ENCODE measurements at regions not wholly inside any gene's neighbourhood (a gene's known extent, or its start where the extent isn't known, plus 50 kb on each side); places are given as distances from the start of the nearest gene placed in this dataset.

DNA sequence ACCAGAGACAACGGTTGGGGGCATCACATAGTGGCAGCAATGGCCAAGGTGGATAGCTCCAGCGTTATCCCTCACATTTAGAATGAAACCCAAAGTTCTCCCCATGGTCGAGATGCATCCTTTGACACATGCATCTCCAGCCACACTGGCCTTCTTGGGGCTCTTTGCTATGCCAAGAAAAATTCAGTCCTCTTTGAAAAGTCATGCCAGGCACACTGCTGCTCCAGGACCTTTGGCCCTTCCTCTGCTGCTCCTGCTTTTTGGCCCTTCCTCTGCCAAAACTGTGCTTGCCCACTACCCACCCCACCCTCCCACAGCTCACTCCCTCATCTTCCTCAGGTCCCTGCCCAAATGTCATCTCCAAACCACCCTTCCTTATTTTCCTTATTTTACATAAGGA is 106.4 kb downstream of the C1orf94 start (continued):
- TF ChIP-seq, protein P1, sequence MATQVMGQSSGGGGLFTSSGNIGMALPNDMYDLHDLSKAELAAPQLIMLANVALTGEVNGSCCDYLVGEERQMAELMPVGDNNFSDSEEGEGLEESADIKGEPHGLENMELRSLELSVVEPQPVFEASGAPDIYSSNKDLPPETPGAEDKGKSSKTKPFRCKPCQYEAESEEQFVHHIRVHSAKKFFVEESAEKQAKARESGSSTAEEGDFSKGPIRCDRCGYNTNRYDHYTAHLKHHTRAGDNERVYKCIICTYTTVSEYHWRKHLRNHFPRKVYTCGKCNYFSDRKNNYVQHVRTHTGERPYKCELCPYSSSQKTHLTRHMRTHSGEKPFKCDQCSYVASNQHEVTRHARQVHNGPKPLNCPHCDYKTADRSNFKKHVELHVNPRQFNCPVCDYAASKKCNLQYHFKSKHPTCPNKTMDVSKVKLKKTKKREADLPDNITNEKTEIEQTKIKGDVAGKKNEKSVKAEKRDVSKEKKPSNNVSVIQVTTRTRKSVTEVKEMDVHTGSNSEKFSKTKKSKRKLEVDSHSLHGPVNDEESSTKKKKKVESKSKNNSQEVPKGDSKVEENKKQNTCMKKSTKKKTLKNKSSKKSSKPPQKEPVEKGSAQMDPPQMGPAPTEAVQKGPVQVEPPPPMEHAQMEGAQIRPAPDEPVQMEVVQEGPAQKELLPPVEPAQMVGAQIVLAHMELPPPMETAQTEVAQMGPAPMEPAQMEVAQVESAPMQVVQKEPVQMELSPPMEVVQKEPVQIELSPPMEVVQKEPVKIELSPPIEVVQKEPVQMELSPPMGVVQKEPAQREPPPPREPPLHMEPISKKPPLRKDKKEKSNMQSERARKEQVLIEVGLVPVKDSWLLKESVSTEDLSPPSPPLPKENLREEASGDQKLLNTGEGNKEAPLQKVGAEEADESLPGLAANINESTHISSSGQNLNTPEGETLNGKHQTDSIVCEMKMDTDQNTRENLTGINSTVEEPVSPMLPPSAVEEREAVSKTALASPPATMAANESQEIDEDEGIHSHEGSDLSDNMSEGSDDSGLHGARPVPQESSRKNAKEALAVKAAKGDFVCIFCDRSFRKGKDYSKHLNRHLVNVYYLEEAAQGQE (IDR thresholded peaks at IDR 0.05), result no peak
- TF ChIP-seq SP1 (IDR thresholded peaks at IDR 0.05), result no peak
- no peak for TF ChIP-seq HNF4G (IDR thresholded peaks at IDR 0.05)
- no peak for TF ChIP-seq RXRA (IDR thresholded peaks at IDR 0.05)

GRCh38 chr1:34286511-34286910 is 109.8 kb downstream of the C1orf94 start:
- 77% methylated on average over 6 of the region's 6 CpGs for WGBS
- Histone ChIP-seq H3K9me3 (ENCODE audit: control insufficient read depth in 4 of 4, low read length in 3 of 4) (no peaks in the 10 kb centered on the region), H3K27ac (ENCODE audit: low read depth in 1 of 2, low read length in 2 of 2) (no peak overlapping the region), H3K36me3 (ENCODE audit: control insufficient read depth in 4 of 4, insufficient read depth in 3 of 4, low read depth in 1 of 4, low read length in 3 of 4) (no peaks in the 10 kb centered on the region), H3K27me3 (ENCODE audit: control insufficient read depth in 4 of 4, insufficient read depth in 4 of 4, low read length in 3 of 4) (peaks cover 0 to 3% (median 0%) of the 10 kb centered on the region in 4 donors), H3K9ac (ENCODE audit: low read depth in 1 of 2, low read length in 2 of 2) (no peak overlapping the region), H3K4me1 (ENCODE audit: control insufficient read depth in 4 of 4, insufficient read depth in 4 of 4, low read length in 3 of 4) (no peaks in the 10 kb centered on the region), H3K4me3 (ENCODE audit: low read depth in 1 of 3, low read length in 3 of 3) (no peak overlapping the region)
- DNase-seq (ENCODE audit: low spot score), result no peak
- TF ChIP-seq, protein P2, sequence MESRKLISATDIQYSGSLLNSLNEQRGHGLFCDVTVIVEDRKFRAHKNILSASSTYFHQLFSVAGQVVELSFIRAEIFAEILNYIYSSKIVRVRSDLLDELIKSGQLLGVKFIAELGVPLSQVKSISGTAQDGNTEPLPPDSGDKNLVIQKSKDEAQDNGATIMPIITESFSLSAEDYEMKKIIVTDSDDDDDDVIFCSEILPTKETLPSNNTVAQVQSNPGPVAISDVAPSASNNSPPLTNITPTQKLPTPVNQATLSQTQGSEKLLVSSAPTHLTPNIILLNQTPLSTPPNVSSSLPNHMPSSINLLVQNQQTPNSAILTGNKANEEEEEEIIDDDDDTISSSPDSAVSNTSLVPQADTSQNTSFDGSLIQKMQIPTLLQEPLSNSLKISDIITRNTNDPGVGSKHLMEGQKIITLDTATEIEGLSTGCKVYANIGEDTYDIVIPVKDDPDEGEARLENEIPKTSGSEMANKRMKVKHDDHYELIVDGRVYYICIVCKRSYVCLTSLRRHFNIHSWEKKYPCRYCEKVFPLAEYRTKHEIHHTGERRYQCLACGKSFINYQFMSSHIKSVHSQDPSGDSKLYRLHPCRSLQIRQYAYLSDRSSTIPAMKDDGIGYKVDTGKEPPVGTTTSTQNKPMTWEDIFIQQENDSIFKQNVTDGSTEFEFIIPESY (IDR thresholded peaks at IDR 0.05), result no peak
- no peak for TF ChIP-seq HNF4A (conservative IDR thresholded peaks at IDR 0.05)
- no peak for TF ChIP-seq HNF4G (IDR thresholded peaks at IDR 0.05)
- TF ChIP-seq TAF1 (conservative IDR thresholded peaks at IDR 0.05), result no peak
- TF ChIP-seq, protein P1 (IDR thresholded peaks at IDR 0.05), result no peak
- TF ChIP-seq SP1 (IDR thresholded peaks at IDR 0.05), result no peak
- no peak for TF ChIP-seq EGR1 (IDR thresholded peaks at IDR 0.05; ENCODE audit: low read depth in 2 of 2)
- TF ChIP-seq ATF3 (IDR thresholded peaks at IDR 0.05), result no peak
- TF ChIP-seq CTCF (IDR thresholded peaks at IDR 0.05; ENCODE audit: low read depth, low read length, missing input control), result no peak
- no peak for TF ChIP-seq NR2F2 (IDR thresholded peaks at IDR 0.05)
- TF ChIP-seq, protein P3, sequence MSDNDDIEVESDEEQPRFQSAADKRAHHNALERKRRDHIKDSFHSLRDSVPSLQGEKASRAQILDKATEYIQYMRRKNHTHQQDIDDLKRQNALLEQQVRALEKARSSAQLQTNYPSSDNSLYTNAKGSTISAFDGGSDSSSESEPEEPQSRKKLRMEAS (IDR thresholded peaks at IDR 0.05), result no peak
- TF ChIP-seq GABPA (IDR thresholded peaks at IDR 0.05 in 1 of 2, conservative IDR thresholded peaks at IDR 0.05 in 1 of 2), result no peak
- TF ChIP-seq RAD21 (IDR thresholded peaks at IDR 0.05), result no peak
- TF ChIP-seq JUND (IDR thresholded peaks at IDR 0.05), result no peak
- no peak for TF ChIP-seq YY1 (IDR thresholded peaks at IDR 0.05)
- no peak for TF ChIP-seq FOXA1 (IDR thresholded peaks at IDR 0.05)

Measured in liver (tissue), 8 donors.